ENCODE measurements at regions not wholly inside any gene's neighbourhood (a gene's known extent, or its start where the extent isn't known, plus 50 kb on each side); places are given as distances from the start of the nearest gene placed in this dataset.

DNA sequence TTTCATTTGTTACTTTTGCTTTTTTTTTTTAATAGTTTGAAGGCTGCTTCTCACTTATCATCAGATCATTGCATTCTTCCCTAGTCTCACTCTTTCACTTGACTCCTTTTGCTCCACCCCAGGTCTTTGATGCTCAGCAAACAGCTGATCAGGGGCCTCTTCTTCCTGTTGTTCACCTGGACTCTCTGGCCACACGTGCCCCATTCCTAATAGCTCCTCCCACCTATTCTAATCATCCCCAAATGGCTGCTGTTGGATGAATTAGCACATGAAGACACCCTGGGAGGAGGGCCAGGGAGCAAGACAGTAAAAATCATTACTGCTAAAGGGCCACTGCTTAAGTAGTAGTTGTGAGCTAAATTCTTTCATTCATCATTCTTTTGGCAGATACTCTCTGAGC lies 119.5 kb downstream of the MAB21L3 start:
- no peak overlapping the region for H3K27ac ChIP-seq
- no peak for DNase-seq (ENCODE audit: low read depth, low spot score)

DNA sequence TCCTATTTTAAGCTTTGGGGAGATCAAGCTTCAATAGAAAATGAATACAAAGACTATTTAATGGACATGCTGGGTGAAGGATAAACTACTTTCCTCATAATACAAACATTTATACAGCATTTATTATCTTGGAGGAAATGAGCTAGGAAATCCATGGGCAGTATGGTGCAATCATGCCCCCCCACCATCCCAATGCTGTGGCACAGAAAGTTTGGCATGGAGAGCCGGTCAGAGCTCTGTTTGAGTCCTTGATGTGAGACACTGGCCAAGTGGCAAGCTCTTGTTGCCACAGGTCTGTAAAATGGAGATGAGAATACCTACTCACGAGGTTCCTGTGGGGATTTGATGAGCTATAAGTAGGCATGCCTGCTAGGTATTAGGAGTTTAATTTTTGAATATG lies 120.6 kb downstream of the MAB21L3 start:
- DNase-seq (ENCODE audit: low read depth, low spot score): no peak
- H3K27ac ChIP-seq: no peak overlapping the region

DNA sequence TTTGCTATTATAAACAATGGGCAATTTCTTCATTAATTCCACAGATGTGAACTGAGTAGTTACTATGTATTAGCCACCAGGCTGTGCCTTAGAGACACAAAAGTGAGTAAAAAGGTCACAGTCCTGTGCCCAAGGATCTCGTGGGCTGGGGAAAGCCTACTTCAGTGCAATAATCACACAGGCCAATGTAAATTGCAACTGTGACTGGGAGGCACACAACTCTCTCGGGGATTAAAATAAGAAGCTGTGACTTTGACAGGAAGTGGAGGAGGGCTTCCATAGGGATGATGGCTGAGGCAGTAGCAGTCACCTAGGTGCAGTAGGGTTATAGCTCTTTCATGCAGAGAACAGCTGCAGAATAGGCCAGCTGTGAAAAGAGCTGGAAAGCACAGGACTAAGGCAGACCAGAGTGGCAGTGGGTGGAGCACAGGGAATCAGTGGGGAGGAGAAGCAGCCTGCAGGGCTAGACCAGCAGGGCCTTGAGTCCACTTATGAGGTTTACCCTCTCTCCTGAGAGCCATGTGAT lies 121.9 kb downstream of the MAB21L3 start:
- no peak for DNase-seq (ENCODE audit: low read depth, low spot score)

DNA sequence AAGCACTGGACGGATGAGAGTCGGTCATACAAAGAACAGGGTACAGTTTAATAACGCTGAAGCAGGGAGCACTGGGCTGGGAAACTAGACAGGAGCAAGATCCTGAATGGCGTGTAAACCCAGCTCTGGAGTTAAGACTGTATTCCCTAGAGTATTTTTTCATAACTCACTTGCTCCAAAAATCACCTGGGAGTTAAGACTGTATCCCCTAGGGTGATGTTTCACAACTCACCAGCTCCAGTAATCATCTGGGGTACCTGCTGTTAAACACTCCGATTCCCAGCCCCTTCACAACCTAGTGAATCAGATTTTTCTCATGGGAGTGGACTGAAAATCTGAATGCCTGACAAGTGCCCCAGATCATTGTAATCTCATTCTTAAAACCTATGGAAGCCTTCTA lies 123.2 kb downstream of the MAB21L3 start:
- no peak for DNase-seq (ENCODE audit: low read depth, low spot score)
- no peak overlapping the region for H3K27ac ChIP-seq

More for the DNA sequence above, 121.9 kb downstream of the MAB21L3 start:
- H3K27ac ChIP-seq: no peak overlapping the region

DNA sequence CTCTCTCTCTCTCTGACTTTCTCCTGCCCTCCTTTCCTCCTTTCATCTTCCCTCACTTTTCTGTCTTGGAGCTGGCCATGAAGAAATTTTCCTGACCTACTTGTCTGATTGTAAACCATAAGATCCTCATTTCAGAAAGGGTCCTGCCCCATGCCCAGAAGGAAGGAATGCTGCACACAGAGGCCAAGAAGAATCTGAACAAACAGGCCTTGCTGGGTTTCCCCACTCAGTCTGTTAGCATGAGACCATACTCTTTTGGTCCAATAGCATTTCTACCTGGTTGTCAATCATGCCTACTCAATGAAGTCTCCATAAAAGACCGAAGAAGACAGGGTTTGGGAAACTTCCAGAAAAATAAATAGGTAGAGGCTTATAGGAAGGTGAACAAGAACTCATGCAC lies 128.7 kb downstream of the MAB21L3 start:
- no peak overlapping the region for H3K27ac ChIP-seq
- DNase-seq (ENCODE audit: low read depth, low spot score): no peak

DNA sequence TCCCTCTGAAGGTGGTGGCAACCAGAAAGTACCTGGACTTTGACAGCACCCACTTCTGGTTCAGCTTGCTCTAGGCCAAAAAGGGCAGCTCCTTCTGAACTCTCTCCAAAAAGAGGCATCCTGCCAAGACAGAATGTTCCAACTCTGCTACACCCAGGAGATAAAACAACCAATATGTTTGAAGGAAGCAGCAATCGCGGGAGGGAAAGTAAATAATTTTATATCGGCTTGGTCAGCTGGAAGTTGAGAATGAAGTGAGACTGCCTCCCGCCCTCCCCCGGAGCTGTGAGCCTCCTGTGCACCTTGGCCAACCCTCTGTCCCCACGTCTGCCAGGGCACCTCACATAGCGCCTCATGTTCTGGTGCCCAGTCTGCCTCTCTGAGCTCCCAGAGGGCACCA lies 130.3 kb upstream of the ATP1A1 start:
- no peak for DNase-seq (ENCODE audit: low read depth, low spot score)
- H3K27ac ChIP-seq: no peak overlapping the region

DNA sequence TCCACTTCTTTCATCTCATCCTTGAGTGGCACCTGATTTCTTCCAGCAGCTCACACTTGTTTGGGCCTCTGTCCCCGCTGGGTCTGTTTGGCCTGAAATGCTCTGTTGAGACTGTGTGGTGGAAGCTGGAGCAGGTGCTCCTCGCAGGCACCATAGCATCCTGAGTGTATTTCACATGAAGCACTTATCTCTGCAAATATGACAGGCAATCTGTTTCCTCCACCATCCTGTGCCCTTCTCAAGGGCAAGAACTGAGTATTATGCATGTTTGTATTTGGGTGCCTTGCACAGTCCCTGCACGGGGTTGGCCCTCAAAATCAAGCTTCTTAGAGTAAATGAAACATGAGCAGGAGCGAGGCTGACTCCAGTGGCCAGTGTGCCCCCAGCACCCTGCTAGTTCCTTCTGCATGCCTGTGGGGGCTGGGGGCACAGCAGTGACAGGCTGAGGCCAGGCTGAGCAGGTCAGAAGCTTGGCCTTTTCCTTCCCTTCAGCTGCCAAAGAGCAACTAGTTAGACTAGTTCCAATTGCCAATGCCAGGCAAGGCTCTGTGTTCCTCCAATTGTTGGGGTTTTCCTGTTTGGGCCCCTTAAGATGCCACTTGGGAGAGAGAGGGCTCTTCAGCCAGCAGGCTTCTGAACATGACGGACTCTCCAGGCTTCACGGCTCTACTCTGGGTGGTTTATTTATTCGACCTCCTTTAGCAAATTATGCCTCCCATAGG lies 129.6 kb upstream of the ATP1A1 start:
- DNase-seq (ENCODE audit: low read depth, low spot score): no peak
- H3K27ac ChIP-seq: no peak overlapping the region

DNA sequence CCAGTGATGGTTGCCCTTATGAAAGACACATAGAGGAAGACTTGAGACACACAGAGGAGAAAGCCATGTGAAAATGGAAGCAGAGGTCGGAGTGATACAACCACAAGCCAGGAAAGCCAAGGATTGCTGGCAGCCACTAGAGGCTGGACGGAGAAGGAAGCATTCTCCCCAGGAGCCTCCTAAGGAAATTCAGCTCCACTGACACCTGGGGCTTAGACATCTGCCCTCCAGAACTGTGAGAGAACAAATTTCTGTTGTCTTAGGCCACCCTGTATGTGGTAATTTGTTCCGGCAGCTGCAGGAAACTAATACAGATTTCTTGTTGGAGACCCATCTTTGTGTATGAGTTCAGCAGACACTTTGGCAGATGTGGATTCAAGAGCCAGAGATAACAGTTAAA lies 126.9 kb upstream of the ATP1A1 start:
- DNase-seq (ENCODE audit: low read depth, low spot score): no peak
- no peak overlapping the region for H3K27ac ChIP-seq

DNA sequence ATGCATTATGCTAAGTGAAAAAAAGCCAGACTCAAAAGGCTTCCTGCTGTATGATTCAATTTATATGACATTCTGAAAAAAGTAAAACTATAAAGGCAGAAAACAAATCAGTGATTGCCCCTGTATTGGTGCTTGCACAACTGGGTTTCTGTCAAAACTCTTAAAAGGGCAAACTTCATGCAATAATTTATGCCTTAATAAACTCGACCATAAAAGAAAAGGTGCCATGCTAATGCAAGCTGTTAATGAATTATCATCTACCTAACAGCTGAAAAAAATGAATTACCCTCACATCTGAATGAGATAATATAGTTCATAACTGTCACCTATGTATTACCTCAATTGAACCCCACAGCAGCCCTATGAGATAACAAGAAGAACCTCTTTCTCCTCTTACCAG lies 120.8 kb upstream of the ATP1A1 start:
- no peak for DNase-seq (ENCODE audit: low read depth, low spot score)

DNA sequence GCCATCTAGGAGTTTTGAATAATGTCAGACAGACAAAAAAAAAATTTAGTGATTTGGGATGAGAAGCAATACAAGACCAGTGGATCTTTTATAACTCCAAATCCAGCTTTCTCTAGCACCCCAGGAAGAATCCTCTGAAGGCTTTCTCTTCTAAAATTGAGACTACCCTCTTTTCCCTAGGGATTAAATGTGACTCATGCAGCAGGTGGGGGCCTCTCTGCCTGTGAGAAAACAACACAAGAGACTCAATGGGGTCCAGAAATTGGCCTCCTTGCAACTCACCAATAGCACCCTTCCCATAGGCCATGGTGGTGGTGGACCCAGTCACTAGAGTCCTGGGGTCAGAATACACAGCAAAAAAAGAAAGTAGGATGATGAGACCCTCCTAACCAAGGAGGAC lies 120.3 kb upstream of the ATP1A1 start:
- no peak for DNase-seq (ENCODE audit: low read depth, low spot score)
- H3K27ac ChIP-seq: no peak overlapping the region

More for the DNA sequence above, 120.8 kb upstream of the ATP1A1 start:
- no peak overlapping the region for H3K27ac ChIP-seq

DNA sequence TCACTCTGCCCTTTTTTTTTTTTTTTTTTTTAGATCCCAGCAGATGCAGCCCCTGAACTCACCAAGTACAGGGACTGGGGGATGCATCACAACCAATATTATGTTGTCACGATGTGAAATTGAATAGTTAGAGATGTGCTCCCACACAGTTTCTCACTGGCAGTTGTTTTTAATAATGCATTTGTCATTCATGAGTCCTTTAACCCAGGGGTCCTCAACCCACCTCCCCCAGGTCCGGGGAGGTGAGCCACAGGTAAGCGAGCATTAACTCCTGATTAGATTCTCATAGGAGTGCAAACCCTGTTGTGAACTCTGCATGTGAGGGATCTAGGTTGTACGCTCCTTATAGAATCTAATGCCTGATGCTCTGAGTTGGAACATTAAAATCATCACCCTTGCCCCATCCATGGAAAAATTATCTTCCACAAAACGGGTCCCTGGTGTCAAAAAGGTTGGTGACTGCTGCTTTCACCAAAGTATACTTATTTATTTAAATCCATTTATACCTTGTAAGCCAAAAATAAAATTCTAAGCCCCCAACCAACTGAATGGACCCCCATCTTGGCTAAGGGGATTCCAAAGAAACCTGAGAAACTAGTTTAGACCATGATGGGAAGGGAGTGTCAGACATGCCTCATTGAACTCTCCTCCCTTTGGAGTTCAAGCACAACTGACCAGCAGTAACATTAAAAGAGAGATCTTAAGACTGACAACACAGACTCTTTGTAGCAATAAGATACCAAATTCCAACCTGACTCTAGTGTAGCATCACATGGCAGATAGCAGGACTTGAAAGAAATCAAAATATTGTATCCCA lies 119.3 kb upstream of the ATP1A1 start:
- no peak for DNase-seq (ENCODE audit: low read depth, low spot score)
- H3K27ac ChIP-seq: no peak overlapping the region

DNA sequence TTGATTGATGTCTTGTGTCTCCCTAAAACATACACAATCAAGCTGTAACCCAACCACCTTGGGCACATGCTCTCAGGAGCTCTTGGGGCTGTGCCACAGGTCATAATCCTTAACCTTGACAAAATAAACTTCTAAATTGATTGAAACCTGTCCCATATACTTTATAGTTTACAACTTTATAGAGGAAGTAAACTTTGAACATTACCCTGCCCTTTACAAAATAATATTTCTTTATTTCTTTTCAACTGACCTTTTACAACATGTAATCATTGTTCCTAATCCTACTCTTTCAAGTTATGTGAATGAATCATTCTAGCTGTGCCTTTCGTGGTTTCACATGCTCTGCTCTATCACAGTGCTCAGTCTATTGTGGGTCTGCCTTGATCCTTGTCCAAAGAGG lies 118.3 kb upstream of the ATP1A1 start:
- DNase-seq (ENCODE audit: low read depth, low spot score): no peak
- no peak overlapping the region for H3K27ac ChIP-seq

DNA sequence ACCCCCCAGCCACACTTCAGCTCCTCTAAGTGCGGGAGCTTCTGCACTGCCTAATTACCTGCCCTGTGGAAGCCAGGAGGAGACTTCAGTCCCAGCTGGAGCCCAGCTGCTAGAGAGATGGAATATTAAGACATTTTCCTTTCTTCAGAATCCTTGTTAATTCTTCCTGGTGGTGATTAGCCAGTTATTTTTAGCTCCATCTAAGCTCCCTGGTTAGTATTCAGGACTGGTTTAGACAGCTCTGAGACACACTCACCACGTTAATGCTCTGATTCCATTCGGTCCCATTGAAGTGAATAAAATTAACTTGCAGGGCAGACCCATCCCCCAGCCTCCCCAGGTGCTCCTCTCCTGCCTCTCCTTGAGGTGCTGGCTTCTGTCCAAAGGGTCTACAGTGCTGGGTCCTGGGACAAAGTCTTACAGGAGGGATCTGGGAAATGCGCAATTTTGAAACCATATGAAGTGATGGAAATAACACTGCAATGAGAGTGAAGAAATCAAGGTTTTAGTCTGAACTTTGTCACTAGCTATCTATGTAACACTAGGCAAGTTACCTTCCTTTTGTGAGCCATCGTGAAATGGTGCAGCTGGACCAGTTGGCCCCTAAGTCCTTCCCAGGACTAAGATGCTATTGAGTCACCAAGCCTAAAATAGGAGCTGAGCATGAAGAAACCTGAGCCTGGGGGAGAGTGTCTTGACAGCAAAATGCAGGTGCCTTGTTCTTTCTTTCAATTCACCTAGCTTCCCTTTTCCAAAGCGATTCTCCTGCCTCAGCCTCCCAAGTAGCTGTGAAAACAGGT lies 117.4 kb upstream of the ATP1A1 start:
- H3K27ac ChIP-seq: no peak overlapping the region

DNA sequence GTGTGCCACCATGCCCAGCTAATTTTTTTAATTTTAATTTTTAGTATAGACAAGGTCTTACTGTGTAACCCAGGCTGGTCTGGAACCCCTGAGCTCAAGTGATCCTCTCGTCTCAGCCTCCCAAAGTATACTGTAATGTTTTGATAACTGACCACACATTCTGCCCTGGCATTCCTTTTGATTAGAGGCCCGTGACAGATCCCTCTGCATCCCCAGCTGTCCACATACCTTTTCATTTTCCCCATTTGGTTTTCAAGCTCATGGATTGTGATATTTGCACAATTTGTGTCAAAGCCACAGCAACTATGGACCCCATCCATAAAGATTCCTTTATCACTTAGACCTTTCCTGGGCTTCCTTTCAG lies 116.8 kb upstream of the ATP1A1 start:
- H3K27ac ChIP-seq: no peak overlapping the region
- no peak for DNase-seq (ENCODE audit: low read depth, low spot score)

More for the DNA sequence above, 117.4 kb upstream of the ATP1A1 start:
- no peak for DNase-seq (ENCODE audit: low read depth, low spot score)

DNA sequence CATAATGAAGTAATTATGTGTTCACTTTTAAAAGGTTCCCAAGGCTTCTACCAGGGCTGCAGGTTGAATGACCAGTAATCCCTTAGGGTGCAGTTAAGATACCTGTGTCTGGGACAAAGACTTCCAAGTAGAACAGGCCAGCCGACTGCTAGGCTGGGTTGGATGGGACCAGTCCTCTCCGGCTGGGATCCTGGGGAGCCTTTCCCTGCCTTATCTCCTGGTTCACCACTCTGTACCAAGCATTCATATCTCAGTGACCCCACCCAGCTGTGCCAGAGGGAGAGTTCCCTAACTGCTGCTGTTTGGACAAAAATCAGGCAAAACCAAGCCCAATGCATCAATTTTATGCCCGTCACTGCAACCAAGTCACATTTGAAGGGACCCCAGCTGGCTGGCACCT lies 116.2 kb upstream of the ATP1A1 start:
- DNase-seq (ENCODE audit: low read depth, low spot score): no peak
- H3K27ac ChIP-seq: no peak overlapping the region

DNA sequence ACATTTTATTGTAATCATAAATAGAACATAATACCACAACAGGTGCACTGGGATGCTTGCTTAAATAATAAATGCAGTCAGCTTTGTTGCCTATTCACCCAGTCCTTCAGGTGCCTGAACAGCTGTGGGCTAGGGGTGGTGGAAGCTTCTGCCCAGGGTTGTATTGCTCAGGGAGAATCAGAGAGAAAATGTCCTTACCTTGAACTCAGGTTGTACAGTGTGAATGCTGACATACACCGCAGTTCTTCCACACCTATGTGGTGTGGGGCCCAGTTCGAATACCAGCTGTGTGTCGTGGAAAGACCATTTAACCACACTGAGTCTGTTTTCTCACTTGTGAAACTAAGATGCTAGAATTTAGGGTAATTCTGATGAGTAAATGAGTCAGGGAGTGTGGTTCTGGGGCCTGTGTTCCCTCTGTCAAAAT lies 115.7 kb upstream of the ATP1A1 start:
- H3K27ac ChIP-seq: no peak overlapping the region
- DNase-seq (ENCODE audit: low read depth, low spot score): no peak

DNA sequence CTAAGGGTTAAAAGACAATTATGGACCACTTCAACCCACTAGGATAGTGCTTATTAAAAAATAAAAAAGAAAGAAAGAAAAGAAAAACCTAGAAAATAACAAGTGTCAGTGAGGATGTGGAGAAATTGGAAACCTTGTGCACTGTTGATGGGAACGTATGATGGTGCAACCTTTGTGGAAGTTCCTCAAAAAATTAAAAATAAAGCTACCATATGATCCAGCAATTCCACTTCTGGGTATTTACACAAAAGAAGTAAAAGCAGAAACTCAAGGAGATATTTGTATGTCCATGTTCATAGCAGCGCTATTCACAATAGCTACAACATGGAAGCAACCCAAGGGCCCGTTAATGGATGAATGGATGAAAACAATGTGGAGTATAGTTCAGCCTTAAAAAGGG lies 115.2 kb upstream of the ATP1A1 start:
- no peak for DNase-seq (ENCODE audit: low read depth, low spot score)

DNA sequence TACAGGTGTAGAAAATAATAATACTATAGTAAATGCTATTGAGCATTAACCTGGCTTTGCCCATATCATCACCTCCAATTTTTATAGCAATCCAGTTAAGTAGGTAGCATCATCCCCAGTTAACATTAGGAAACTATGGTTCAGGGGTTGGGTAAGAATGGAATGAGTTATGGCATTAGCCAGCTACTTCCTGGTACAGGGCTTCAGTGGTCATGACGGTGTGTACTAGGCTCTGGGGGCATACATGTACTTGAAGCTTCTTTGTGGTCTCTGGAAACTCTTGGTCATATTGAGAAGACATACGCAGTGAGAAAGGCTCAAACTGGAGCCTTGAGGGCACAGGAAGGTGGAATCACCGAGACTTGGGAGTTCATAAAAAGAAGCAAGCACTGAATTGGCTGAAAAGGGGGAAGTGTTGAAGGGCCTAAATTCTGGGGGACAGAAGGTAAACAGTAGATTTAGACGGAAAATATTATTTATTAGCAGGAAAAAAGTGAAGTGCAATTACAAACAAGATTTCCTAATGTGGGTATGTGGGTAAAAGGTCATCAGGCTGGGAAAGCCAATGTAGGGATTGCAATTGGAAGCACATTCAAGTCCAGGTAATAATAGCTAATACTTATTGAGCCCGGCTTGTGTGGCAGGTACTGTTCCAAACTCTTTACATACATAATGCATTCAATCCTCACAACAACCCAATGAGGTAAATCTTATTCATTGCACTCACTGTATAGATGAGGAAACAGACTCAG lies 114.2 kb upstream of the ATP1A1 start:
- H3K27ac ChIP-seq: no peak overlapping the region
- DNase-seq (ENCODE audit: low read depth, low spot score): no peak

More for the DNA sequence above, 115.2 kb upstream of the ATP1A1 start:
- no peak overlapping the region for H3K27ac ChIP-seq

DNA sequence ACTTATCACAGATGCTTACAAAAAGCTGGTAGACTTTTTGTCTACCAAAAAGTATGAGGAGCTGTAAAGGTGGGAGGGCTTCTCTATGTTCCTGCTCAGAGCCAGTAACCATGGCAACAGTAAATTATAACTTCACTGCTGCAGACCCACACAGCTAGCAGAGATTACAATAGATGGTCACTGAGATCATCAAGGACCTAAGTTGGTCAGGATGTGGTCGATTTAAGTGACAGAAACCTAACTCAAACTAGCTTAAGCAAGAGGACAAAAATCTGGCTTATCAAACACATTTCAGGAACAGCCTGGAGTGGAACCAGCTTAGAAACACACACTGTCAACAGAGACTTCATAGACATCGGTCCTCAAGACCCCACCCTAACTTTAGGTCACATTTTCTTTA lies 113.4 kb upstream of the ATP1A1 start:
- DNase-seq (ENCODE audit: low read depth, low spot score): no peak
- no peak overlapping the region for H3K27ac ChIP-seq

DNA sequence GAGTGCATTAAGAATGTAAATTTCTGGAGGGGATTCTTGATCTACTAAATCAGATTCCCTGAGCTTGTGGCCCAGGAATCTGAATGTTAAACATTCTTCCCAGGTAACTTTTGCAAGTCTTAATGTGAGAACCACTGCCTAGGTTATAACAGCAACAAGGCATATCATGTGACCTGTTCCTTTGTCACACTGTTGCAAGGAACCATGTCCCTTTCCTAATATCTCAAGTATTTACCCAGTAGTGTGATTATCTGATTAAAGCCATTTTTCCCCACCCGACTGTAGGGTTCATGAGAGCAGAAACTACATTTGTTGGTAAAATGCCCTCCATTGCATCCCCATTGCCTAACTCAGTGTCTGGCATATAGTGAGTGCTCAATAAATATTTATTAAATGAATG lies 112.9 kb upstream of the ATP1A1 start:
- H3K27ac ChIP-seq: no peak overlapping the region
- no peak for DNase-seq (ENCODE audit: low read depth, low spot score)
